DND-41 (cell line): ENCODE measurements at regions not wholly inside any gene's neighbourhood (a gene's known extent, or its start where the extent isn't known, plus 50 kb on each side); places are given as distances from the start of the nearest gene placed in this dataset.

Experiments used
- ATAC-seq: fragments of 200-7000 bp; cut with Tn5 transposase; 3 replicates; pipeline ENCODE4 v1.9.1; 2021; ENCODE audit warnings: low read depth; ENCODE audit not compliant: insufficient read depth
- DNase-seq: peaks from one replicate; pipeline ENCODE4 v3.0.0-alpha.2; 2020
- H2AFZ ChIP-seq: 2 replicates; pipeline ENCODE4 v1.6.0; 2012; ENCODE audit warnings: low read depth, low read length
- H3K27ac ChIP-seq: 2 replicates; pipeline ENCODE4 v1.5.1; 2012; ENCODE audit warnings: low read length, inconsistent platforms
- H3K27me3 ChIP-seq: fragments of 200-600 bp; sonication (generic); 2 replicates; pipeline ENCODE4 v1.6.0; 2012; ENCODE audit warnings: low read length, mild to moderate bottlenecking, inconsistent platforms; ENCODE audit not compliant: insufficient read depth, poor library complexity
- H3K36me3 ChIP-seq: 2 replicates; pipeline ENCODE4 v1.5.1; 2012; ENCODE audit warnings: low read length, inconsistent platforms; ENCODE audit not compliant: insufficient read depth
- H3K4me1 ChIP-seq: 2 replicates; pipeline ENCODE4 v1.5.1; 2012; ENCODE audit warnings: mild to moderate bottlenecking, low read length; ENCODE audit not compliant: insufficient read depth
- H3K4me2 ChIP-seq: 2 replicates; pipeline ENCODE4 v1.6.0; 2012; ENCODE audit warnings: mild to moderate bottlenecking, moderate library complexity, low read length, inconsistent platforms; ENCODE audit not compliant: insufficient read depth
- H3K4me3 ChIP-seq, 2 experiments: fragments of 200-600 bp in 1 of 2; shearing (Covaris generic) in 1 of 2; 2 replicates each; pipeline ENCODE4 v1.5.1; 2012 to 2016; ENCODE audit warnings: inconsistent platforms in 2 of 2, low read length in 2 of 2, mild to moderate bottlenecking in 2 of 2, low read depth in 1 of 2, moderate library complexity in 1 of 2
- H3K79me2 ChIP-seq: 2 replicates; pipeline ENCODE4 v1.6.0; 2012; ENCODE audit warnings: low read length, inconsistent platforms; ENCODE audit not compliant: insufficient read depth
- H3K9ac ChIP-seq: 2 replicates; pipeline ENCODE4 v1.6.0; 2012; ENCODE audit warnings: low read depth, mild to moderate bottlenecking, inconsistent platforms, low read length, moderate library complexity
- H3K9me3 ChIP-seq: 2 replicates; pipeline ENCODE4 v1.5.1; 2012; ENCODE audit warnings: low read length, moderate library complexity, mild to moderate bottlenecking, inconsistent platforms; ENCODE audit not compliant: insufficient read depth, severe bottlenecking
- H4K20me1 ChIP-seq: 2 replicates; pipeline ENCODE4 v1.6.0; 2012; ENCODE audit warnings: low read length; ENCODE audit not compliant: insufficient read depth
- CTCF ChIP-seq: IDR thresholded peaks from 2 replicates; pipeline ENCODE4 v1.5.1; 2012; ENCODE audit warnings: borderline replicate concordance, low read length, moderate library complexity, mild to moderate bottlenecking; ENCODE audit not compliant: poor library complexity, severe bottlenecking; ENCODE audit errors: extremely low read depth
- EZH2 ChIP-seq: IDR thresholded peaks from 3 replicates; pipeline ENCODE4 v1.6.1; 2012; ENCODE audit warnings: borderline replicate concordance, low read depth, mild to moderate bottlenecking, moderate library complexity, low read length, inconsistent platforms; ENCODE audit not compliant: severe bottlenecking

- H3K4me2 ChIP-seq = no peak overlapping the region
- H2AFZ ChIP-seq = no peak overlapping the region
- H3K79me2 ChIP-seq = no peaks in the 10 kb centered on the region
- no peaks in the 10 kb centered on the region for H3K27me3 ChIP-seq
- DNase-seq = no peak
- no peaks in the 10 kb centered on the region for H3K36me3 ChIP-seq
- H3K4me1 ChIP-seq = no peaks in the 10 kb centered on the region
- H3K9me3 ChIP-seq = no peaks in the 10 kb centered on the region
- no peaks in the 10 kb centered on the region for H4K20me1 ChIP-seq
- ATAC-seq = no peak
- H3K4me3 ChIP-seq = no peak overlapping the region
- no peak overlapping the region for H3K9ac ChIP-seq
- TF ChIP-seq CTCF = no peak
- TF ChIP-seq EZH2 = no peak
- H3K27ac ChIP-seq = no peak overlapping the region
Observed at GRCh38 chr1:69175053-69175452, 392.7 kb upstream of the LRRC7 start.

- no peak for ATAC-seq
Observed at GRCh38 chr1:69180358-69180757, 387.4 kb upstream of the LRRC7 start.

GRCh38 chr1:69185378-69185777, 382.3 kb upstream of the LRRC7 start:
- DNase-seq (no peak), ATAC-seq (no peak)
- no peaks in the 10 kb centered on the region for H3K4me1 ChIP-seq
- H2AFZ ChIP-seq = no peak overlapping the region
- no peak overlapping the region for H3K9ac ChIP-seq
- H3K4me2 ChIP-seq = no peak overlapping the region
- no peaks in the 10 kb centered on the region for H3K36me3 ChIP-seq
- no peak overlapping the region for H3K4me3 ChIP-seq
- TF ChIP-seq CTCF = no peak
- no peaks in the 10 kb centered on the region for H3K9me3 ChIP-seq
- no peaks in the 10 kb centered on the region for H4K20me1 ChIP-seq
- H3K27me3 ChIP-seq = no peaks in the 10 kb centered on the region
- no peaks in the 10 kb centered on the region for H3K79me2 ChIP-seq
- H3K27ac ChIP-seq = no peak overlapping the region

More at GRCh38 chr1:69180358-69180757, 387.4 kb upstream of the LRRC7 start:
- Histone ChIP-seq H3K4me2 (no peak overlapping the region), H3K27me3 (no peaks in the 10 kb centered on the region), H3K4me3 (no peak overlapping the region), H3K9ac (no peak overlapping the region), H4K20me1 (no peaks in the 10 kb centered on the region), H2AFZ (no peak overlapping the region), H3K4me1 (no peaks in the 10 kb centered on the region), H3K9me3 (no peaks in the 10 kb centered on the region), H3K79me2 (no peaks in the 10 kb centered on the region), H3K36me3 (no peaks in the 10 kb centered on the region), H3K27ac (no peak overlapping the region)
- no peak for DNase-seq
- TF ChIP-seq EZH2 (no peak), CTCF (no peak)

- no peak for ATAC-seq
- Histone ChIP-seq H3K4me3 (no peak overlapping the region), H3K27ac (no peak overlapping the region), H3K27me3 (no peaks in the 10 kb centered on the region), H2AFZ (no peak overlapping the region), H3K4me1 (no peaks in the 10 kb centered on the region), H3K79me2 (no peaks in the 10 kb centered on the region), H4K20me1 (no peaks in the 10 kb centered on the region), H3K4me2 (no peak overlapping the region), H3K9me3 (no peaks in the 10 kb centered on the region), H3K9ac (no peak overlapping the region), H3K36me3 (no peaks in the 10 kb centered on the region)
- DNase-seq = no peak
- TF ChIP-seq CTCF = no peak
- TF ChIP-seq EZH2 = no peak
Observed at GRCh38 chr1:69191335-69191734, 376.4 kb upstream of the LRRC7 start.
